Keratinocyte (primary cell): ENCODE measurements at regions not wholly inside any gene's neighbourhood (a gene's known extent, or its start where the extent isn't known, plus 50 kb on each side); places are given as distances from the start of the nearest gene placed in this dataset.

Experiments used
- DNase-seq: peaks from one replicate; pipeline ENCODE4 v3.0.0-alpha.2; 2011; ENCODE audit warnings: low read depth, missing footprints, low spot score
- FAIRE-seq: peaks from 2 replicates; lab custom pipeline; 2011; peaks lifted over from hg19 to GRCh38; lab: Jason Lieb, UNC
- H2AFZ ChIP-seq: 2 replicates; pipeline ENCODE4 v1.6.0; 2012; ENCODE audit warnings: low read length, control low read depth, inconsistent platforms; ENCODE audit not compliant: control insufficient read depth
- H3K27ac ChIP-seq: 2 replicates; pipeline ENCODE4 v1.5.1; 2011; ENCODE audit warnings: low read length; ENCODE audit not compliant: control insufficient read depth, insufficient read depth
- H3K27me3 ChIP-seq: 3 replicates; pipeline ENCODE4 v1.6.0; 2011; ENCODE audit warnings: low read length; ENCODE audit not compliant: control insufficient read depth, insufficient read depth; ENCODE audit errors: extremely low read depth
- H3K36me3 ChIP-seq, 2 experiments: 2 replicates in 1 of 2; 3 replicates in 1 of 2; pipeline ENCODE4 v1.5.1; 2011; ENCODE audit warnings: low read length in 2 of 2, mild to moderate bottlenecking in 1 of 2; ENCODE audit not compliant: control insufficient read depth in 2 of 2, insufficient read depth in 2 of 2; ENCODE audit errors: extremely low read depth in 1 of 2
- H3K4me1 ChIP-seq: 3 replicates; pipeline ENCODE4 v1.5.1; 2011; ENCODE audit warnings: low read length; ENCODE audit not compliant: control insufficient read depth, insufficient read depth; ENCODE audit errors: extremely low read depth
- H3K4me2 ChIP-seq: 3 replicates; pipeline ENCODE4 v1.6.0; 2011; ENCODE audit warnings: low read depth, low read length; ENCODE audit not compliant: control insufficient read depth, insufficient read depth; ENCODE audit errors: extremely low read depth
- H3K4me3 ChIP-seq, 3 experiments: fragments of 200-600 bp in 1 of 3; sonication (generic) in 1 of 3; 2 replicates in 2 of 3; 3 replicates in 1 of 3; pipeline ENCODE4 v1.5.1; 2011 to 2016; ENCODE audit warnings: low read length in 3 of 3, mild to moderate bottlenecking in 3 of 3, control low read depth in 2 of 3, inconsistent platforms in 1 of 3, low read depth in 1 of 3, mixed read lengths in 1 of 3, mixed run types in 1 of 3, moderate library complexity in 1 of 3; ENCODE audit not compliant: control insufficient read depth in 2 of 3, insufficient read depth in 2 of 3; ENCODE audit errors: extremely low read depth in 1 of 3
- H3K79me2 ChIP-seq: 2 replicates; pipeline ENCODE4 v1.6.0; 2012; ENCODE audit warnings: low read length; ENCODE audit not compliant: control insufficient read depth, insufficient read depth
- H3K9ac ChIP-seq: 3 replicates; pipeline ENCODE4 v1.6.0; 2011; ENCODE audit warnings: low read length; ENCODE audit not compliant: control insufficient read depth, insufficient read depth; ENCODE audit errors: extremely low read depth
- H3K9me1 ChIP-seq: 3 replicates; pipeline ENCODE4 v1.6.0; 2011; ENCODE audit warnings: low read length; ENCODE audit not compliant: control insufficient read depth, insufficient read depth; ENCODE audit errors: extremely low read depth
- H3K9me3 ChIP-seq: 2 replicates; pipeline ENCODE4 v1.5.1; 2012; ENCODE audit warnings: low read depth, low read length; ENCODE audit not compliant: control insufficient read depth
- H4K20me1 ChIP-seq: 3 replicates; pipeline ENCODE4 v1.6.0; 2011; ENCODE audit warnings: low read length; ENCODE audit not compliant: control insufficient read depth, insufficient read depth; ENCODE audit errors: extremely low read depth
- CTCF ChIP-seq, 3 experiments: IDR thresholded peaks in 1 of 3; conservative IDR thresholded peaks in 1 of 3; optimal IDR thresholded peaks in 1 of 3; 2 replicates in 2 of 3; 3 replicates in 1 of 3; pipeline versions ENCODE3 to v1.5.1; 2011; ENCODE audit warnings: low read length in 3 of 3, mild to moderate bottlenecking in 3 of 3, moderate library complexity in 2 of 3, control low read depth in 1 of 3, inconsistent platforms in 1 of 3; ENCODE audit not compliant: insufficient read depth in 2 of 3; ENCODE audit errors: extremely low read depth in 1 of 3
- EZH2 ChIP-seq: IDR thresholded peaks from one replicate; pipeline ENCODE4 v1.6.1; 2012; ENCODE audit warnings: inconsistent platforms, mild to moderate bottlenecking, low read length, moderate library complexity
- dilution Hi-C: fragments of 300-500 bp; cut with MboI; formaldehyde crosslinking; loops from one replicate; pipeline ENCODE4 v1.7.0; 2020; ENCODE audit warnings: low sequenced_read_pairs; ENCODE audit not compliant: extremely low pct_ligation_motif_present

- no peaks in the 10 kb centered on the region for H3K9me1 ChIP-seq
- H3K4me3 ChIP-seq: no peak overlapping the region
- no peak overlapping the region for H3K27ac ChIP-seq
- no peaks in the 10 kb centered on the region for H3K4me1 ChIP-seq
- FAIRE-seq: no peak
- no peak for TF ChIP-seq EZH2
- no peak for TF ChIP-seq CTCF (optimal IDR thresholded peaks at IDR 0.05 in 1 of 3, IDR thresholded peaks at IDR 0.05 in 1 of 3, conservative IDR thresholded peaks at IDR 0.05 in 1 of 3; ENCODE audit: extremely low read depth in 1 of 3, insufficient read depth in 2 of 3, low read length in 3 of 3)
- H3K79me2 ChIP-seq: no peaks in the 10 kb centered on the region
- no peaks in the 10 kb centered on the region for H3K36me3 ChIP-seq
- no peaks in the 10 kb centered on the region for H4K20me1 ChIP-seq
- no peaks in the 10 kb centered on the region for H3K27me3 ChIP-seq
- no peak for DNase-seq
- no peak overlapping the region for H3K9ac ChIP-seq
- no peaks in the 10 kb centered on the region for H3K9me3 ChIP-seq
- dilution Hi-C loops: no loop called here
- no peak overlapping the region for H3K4me2 ChIP-seq
- H2AFZ ChIP-seq: no peak overlapping the region
Measured at GRCh38 chr3:178350763-178351162, 185.5 kb upstream of the KCNMB2 start.

GRCh38 chr3:178352326-178353005 is 183.8 kb upstream of the KCNMB2 start:
- Histone ChIP-seq H4K20me1 (no peaks in the 10 kb centered on the region), H3K27ac (no peak overlapping the region), H3K36me3 (no peaks in the 10 kb centered on the region), H2AFZ (no peak overlapping the region), H3K9ac (no peak overlapping the region), H3K4me2 (no peak overlapping the region), H3K9me1 (no peaks in the 10 kb centered on the region), H3K79me2 (no peaks in the 10 kb centered on the region), H3K27me3 (no peaks in the 10 kb centered on the region), H3K4me1 (no peaks in the 10 kb centered on the region), H3K9me3 (no peaks in the 10 kb centered on the region), H3K4me3 (no peak overlapping the region)
- no peak for TF ChIP-seq CTCF (optimal IDR thresholded peaks at IDR 0.05 in 1 of 3, IDR thresholded peaks at IDR 0.05 in 1 of 3, conservative IDR thresholded peaks at IDR 0.05 in 1 of 3; ENCODE audit: extremely low read depth in 1 of 3, insufficient read depth in 2 of 3, low read length in 3 of 3)
- TF ChIP-seq EZH2: no peak
- dilution Hi-C loops: no loop called here
- FAIRE-seq (no peak), DNase-seq (no peak)
